GM19035 (cell line): ENCODE measurements at regions not wholly inside any gene's neighbourhood (a gene's known extent, or its start where the extent isn't known, plus 50 kb on each side); places are given as distances from the start of the nearest gene placed in this dataset.

Experiments
- ATAC-seq: cut with Tn5 transposase; IDR thresholded peaks from one replicate; pipeline ENCODE4 v1.9.1; 2021; ENCODE audit not compliant: unreplicated experiment

DNA sequence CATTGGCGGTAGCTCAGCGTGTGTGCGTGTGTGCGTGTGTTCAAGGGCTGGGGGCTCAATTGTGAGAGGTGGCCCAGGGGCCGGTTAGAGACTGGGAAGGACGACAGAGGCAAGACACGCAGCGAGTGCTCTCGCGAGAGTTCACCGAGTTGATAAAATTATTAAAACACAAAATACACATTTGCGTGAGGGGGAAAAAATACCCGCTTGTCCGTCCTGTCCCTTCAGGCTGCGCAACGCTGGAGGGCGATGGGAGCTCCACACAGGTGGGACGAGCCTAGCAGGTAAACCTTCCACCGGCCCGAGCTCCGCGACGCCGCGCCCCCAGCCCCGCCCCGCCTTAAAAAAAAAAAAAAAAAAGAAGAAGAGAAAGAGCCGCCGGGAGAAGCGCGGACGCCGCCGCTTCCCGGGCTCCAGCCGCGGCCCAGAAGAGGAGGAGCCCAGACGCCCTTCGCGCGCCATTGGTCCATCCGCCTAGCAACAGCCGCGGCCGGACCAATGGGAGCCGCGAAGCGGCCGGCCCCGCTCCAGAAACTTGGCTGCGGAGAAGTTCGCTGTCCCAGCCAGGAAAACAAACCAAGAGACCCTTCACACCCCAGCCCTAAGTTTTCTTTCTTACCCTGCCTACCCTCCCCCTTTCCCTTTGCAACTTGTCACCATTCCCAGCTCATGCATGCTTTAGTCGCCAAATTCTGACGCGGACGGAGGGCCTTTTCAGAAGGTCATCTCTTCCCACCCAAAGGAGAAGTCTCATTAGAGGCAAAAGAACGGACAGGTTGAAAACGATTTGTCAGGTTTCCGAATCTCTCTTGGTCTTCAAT, 169.9 kb upstream of the MAF start:
- ATAC-seq: peak; percentile 99

DNA sequence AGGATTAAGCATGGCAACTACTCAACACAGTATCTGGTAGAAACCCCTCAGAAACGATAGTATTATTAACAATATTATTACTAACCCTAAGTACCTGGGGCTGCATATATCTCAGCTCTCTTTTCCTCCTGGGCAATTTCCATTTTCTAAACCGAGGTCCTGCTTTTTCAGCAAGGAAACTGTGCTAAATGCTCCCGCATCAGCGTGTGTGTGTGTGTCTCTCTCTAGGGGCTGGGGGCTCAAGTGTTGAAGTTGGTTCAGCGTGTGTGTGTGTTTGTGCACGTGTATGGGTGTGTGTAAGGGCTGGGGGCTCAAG, 169.3 kb upstream of the MAF start:
- no peak for ATAC-seq

- no peak for ATAC-seq
Observed at GRCh38 chr16:79769270-79769927, 168.9 kb upstream of the MAF start.

- no peak for ATAC-seq
Observed at GRCh38 chr16:79768276-79768970, 167.9 kb upstream of the MAF start.

- ATAC-seq: no peak
Observed at GRCh38 chr16:79767421-79768275, 167.1 kb upstream of the MAF start.

GRCh38 chr16:79765901-79766394, 165.4 kb upstream of the MAF start:
- ATAC-seq: no peak

- ATAC-seq: no peak
Observed at GRCh38 chr16:79765431-79765830, 164.9 kb upstream of the MAF start.

- no peak for ATAC-seq
Observed at GRCh38 chr16:79764415-79765110, 164.0 kb upstream of the MAF start.

DNA sequence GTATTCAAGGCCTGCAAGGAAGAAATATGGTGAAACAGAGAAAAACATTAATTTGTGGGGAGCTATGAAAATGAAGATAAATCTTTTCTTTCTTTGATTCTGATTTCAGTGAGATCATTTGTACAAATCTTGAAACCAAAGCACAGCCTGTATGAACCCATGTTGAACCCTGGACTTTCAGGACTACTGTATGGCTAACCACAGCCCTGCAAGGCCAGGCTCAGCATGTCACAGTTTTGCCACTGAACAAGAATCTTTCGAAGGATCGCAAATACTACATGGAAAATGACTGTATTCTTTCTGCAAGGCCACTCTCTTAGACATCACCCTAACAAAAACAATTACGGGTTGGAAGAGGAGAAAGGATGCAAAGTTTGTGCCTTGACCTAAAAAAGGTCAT, 161.7 kb upstream of the MAF start:
- ATAC-seq: no peak

DNA sequence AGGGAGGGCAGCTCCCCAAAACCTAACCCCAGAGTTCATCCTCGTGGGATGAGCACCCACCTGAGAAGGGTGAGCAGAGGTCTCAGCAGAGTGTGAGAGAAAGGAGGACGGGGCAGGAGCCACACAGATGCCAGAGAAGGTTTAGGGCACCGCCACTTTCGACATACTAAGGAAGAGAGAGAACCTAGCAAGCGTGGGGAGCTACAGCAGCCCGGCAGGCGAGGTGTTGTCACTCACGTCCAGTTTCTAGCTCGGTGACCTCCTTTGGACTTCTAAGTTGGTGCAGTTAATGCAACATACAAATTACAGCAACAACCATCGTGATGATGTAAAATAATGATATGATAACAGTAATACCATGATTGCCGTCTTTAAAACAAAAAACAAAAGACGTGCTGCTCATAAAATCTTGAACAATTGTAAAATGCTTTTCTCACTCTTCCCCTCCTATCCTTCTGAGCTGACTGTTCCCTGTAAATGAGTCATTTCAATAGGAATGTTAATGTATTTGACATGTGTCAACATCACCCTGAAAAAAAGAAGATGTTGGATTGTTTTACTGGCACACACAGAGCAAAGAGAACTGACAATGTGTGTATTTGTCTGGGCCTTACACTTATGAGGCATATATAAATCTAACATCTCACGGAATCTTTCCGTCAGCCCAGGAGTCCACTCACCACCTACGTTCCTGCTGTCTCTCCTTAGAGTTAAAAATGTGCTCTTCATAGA, 158.2 kb upstream of the MAF start:
- ATAC-seq: no peak

GRCh38 chr16:79757968-79758367, 157.4 kb upstream of the MAF start:
- ATAC-seq: no peak

DNA sequence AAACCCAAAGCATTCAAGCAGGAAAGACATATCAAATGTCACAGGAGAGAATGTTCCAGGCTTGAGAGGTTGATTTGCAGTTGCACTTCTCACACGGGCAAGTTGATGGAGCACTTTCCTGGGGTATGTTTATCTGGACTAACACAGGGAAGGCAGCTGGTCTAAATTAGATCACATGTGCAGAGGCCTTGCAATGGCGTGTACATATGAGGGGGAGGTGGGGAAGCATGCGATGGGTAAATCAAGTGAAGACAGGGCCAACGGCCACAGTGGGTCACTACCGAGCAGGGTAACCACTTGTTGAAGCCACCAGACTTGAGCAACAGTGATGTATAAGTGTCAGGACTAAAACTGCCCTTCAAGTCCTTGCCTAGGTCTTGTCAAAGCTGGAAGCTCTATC, 156.6 kb upstream of the MAF start:
- no peak for ATAC-seq

GRCh38 chr16:79756571-79756970, 156.0 kb upstream of the MAF start:
- no peak for ATAC-seq

- ATAC-seq: no peak
Observed at GRCh38 chr16:79754501-79754900, 154.0 kb upstream of the MAF start.

- ATAC-seq: no peak
Observed at GRCh38 chr16:79754081-79754480, 153.5 kb upstream of the MAF start.

GRCh38 chr16:79753286-79753685, 152.7 kb upstream of the MAF start:
- ATAC-seq: no peak

DNA sequence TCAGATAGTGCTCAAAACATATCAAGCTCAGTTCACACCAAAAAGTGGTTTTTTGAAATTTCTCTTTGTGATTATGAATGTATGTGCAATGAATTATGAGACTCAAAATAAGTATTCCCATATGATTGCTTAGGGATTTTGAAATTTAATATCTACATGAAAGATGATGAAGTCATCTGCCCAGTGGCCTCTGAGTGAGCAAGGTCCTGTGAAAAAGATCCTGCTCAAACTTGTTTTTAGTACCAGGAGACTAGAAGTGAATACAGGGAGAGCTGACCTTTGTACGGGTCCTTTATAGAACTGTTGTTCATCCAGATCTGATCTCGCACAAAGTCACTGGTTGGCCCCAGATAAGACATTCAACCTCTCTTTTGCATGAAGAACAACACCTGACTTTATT, 151.9 kb upstream of the MAF start:
- ATAC-seq: no peak

DNA sequence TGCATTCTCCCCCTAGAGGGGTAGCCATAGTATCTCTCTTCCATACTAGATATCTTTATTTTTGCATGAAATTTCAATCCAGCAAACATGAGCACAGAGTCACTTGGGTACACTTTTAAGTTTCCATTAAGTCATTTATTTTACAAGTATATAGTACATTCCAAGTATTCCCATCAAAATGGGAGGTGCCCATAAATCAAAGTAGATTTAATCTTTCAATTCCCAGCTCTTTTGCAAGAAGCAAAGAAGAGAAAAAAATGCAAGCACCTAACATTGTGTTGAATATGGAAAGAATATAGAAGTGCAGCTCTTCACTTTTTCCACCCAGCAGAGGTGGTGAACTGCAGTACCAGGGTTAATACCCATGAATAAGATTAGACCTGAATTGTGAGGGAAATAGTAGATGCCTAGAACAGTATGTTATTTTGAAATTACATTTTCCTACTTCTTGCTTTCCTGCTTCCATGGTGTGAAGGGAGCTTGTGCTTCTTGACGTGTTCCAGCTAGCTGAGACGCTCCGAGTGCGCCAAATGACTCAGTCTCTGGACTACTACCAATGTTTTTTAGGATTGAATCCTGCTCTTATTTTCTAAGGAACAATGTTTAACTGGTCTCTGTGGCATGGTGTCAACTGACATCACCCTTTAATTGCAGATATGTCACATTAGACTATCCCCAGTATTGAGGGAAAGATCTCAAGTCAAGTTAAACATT, 151.1 kb upstream of the MAF start:
- ATAC-seq: no peak

DNA sequence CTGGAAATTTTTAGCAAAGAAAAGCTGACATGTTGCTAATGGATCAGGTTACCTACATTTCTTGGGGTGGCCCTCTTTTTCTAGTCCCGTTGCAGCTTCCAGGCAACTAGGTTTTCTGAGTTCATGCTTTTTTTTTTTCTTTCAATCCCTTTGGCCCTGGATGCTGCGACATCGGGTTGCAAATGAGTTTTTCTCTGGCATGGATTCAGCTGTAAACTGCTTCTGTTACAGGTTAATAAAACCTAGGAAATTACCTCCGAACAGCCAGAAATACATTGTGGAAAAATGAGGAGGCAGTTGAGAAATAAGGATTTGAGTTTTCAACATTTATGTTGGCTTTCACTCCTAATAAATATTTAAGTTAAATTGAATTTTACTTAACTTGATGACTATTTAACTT, 149.8 kb upstream of the MAF start:
- no peak for ATAC-seq
